ENCODE measurements at regions not wholly inside any gene's neighbourhood (a gene's known extent, or its start where the extent isn't known, plus 50 kb on each side); places are given as distances from the start of the nearest gene placed in this dataset.
"Not testable (repeated sequence)": the region's sequence is repeated elsewhere in the genome, so short reads cannot be mapped to it uniquely, and the experiment has no call there.

DNA sequence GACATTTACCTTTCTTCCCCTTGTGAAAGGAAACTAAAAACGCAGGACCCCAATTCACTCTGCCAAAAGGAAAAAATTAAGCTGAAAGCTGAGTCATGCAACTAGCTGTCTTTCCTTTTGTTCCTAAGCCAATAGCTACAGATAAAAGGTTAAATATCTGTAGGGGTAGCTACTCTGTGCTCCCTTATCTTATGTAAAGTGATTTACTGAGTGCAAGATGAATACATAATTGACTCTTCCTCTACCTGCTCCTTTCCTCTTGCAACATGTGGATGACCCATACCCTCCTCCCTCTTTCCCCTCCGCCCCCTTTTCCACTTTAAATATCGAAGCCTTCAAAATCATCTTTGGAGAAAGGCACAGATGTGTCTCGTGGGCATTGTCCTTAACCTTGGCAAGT is 68.0 kb upstream of the ZNF157 start:
- DNase-seq (ENCODE audit: low read depth in 1 of 2, low spot score in 1 of 2): no peak
- TF ChIP-seq JUND (IDR thresholded peaks at IDR 0.05; ENCODE audit: low read depth): no peak
- in situ Hi-C loops (cut with HindIII; ENCODE audit: low pct_unique_long_range_greater_than_20kb, low sequenced_read_pairs): no loop called here

DNA sequence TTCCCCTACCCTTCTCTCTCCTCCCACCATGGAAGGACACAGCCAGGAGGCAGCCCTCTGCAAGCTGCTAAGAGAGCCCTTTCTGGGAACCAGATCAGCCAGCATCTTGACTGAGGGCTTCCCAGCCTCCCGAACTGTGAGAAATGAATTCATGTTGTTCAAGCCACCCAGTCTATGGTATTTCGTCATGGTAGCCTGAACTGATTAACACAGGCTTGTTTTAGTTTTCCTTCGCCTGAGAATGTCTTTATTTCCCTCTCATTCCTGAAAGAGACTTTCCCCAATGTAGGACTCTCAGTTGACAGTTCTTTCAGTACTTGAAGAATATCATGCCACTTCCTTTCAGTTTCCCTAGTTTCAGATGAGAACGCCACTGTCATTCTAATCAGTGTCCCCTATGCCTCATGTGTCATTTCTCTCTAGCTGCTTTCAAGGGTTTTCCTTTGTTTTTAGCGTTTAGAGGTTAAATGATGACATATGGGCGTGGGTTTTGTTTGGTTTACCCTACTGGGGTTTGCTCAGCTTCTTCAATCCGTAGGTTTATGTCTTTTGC is 63.8 kb upstream of the ZNF157 start:
- DNase-seq (ENCODE audit: low read depth in 1 of 2, low spot score in 1 of 2); in situ Hi-C loops (cut with HindIII; ENCODE audit: low pct_unique_long_range_greater_than_20kb, low sequenced_read_pairs): not testable (repeated sequence)

DNA sequence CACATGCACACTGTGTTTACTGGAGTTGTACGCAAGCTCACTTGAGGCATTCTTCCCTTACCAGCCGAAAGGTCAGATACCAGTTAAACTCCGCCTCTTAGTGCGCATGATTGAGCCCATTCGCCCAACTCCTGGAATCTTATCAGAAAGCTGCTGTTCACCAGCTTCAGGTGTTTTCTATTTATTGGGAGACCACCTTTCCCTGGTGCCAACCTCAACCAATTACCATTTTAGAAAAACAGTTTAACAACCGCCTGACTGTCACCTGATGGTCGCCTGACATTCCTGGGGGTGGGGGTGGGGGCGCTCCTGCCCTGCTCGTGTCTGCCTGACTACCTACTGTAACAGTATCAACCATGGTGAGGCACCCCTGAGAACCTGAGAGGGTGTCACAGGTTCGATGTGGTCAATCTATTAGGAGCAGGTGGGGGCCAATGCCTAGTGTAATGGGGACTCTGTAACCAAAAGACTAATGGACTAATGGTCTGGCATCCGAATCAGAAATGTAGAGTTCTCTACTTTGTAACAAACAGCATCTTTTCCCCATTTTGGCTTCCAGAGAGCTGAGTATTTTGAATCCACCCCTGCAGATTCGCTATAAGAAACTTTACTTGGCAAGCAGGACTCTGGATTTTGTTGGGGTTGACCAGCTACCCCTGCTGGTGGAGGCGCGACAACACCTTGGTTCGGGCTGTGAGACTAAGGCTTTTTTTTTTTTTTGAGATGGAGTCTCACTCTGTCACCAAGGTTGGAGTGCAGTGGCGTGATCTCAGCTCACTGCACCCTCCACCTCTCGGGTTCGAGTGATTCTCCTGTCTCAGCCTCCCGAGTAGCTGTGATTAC is 58.2 kb upstream of the ZNF157 start:
- no peak for TF ChIP-seq JUND (IDR thresholded peaks at IDR 0.05; ENCODE audit: low read depth)
- peak; percentile 26 to 82 for DNase-seq (ENCODE audit: low read depth in 1 of 2, low spot score in 1 of 2)
- in situ Hi-C loops (cut with HindIII; ENCODE audit: low pct_unique_long_range_greater_than_20kb, low sequenced_read_pairs): no loop called here

DNA sequence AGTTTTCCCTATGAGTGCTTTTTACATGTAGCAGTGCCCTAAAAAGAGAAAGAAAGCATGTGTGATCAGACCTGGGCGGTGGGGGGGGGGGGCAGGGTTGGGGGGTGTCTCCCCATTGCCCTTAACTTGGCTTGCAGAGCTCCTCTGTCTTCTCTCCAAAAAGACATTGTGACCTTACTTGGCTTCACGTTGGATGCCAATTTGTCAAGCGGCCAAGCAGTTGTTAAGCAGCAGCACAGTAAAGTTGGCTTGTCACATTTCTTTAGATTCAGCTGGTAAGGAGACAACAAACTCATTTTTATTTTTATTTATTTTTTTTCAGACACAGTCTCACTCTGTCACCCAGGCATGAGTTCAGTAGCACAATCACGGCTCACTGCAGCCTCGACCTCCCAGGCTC is 57.3 kb upstream of the ZNF157 start:
- in situ Hi-C loops (cut with HindIII; ENCODE audit: low pct_unique_long_range_greater_than_20kb, low sequenced_read_pairs): no loop called here
- no peak for DNase-seq (ENCODE audit: low read depth in 1 of 2, low spot score in 1 of 2)
- TF ChIP-seq JUND (IDR thresholded peaks at IDR 0.05; ENCODE audit: low read depth): no peak

DNA sequence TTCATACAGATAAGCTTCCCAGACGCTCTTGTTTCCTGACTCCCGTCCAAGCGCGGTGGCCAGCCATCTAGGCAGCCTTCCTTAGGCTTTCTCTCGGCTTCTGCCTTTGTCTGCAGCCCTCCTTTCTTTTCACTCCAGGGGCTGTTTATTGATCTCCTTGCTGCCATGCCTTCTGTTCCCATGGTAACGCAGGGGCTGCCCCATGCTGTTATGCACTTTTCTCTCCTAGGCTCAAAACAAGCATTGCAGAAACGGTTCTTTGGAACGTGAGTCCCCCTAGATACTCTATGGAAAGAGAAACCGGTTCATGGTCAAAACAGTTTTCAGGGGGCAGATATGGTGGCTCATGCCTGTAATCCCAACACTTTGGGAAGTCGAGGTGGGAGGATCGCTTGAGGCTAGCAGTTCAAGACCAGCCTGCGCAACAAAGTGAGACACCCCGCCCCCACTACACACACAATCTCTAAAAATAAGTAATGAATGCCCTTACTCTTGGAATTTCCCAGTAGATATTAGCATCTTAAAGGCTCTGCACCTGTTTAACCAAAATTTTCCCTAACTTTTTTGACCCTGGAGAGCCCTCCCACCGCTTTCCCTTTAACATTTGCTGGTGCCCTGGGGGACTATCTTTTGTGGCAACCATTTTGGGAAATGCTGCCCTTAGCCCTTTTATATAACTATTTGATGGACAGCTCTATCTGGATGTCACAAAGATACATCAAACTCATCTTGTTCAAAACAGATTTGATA is 53.9 kb upstream of the ZNF157 start:
- in situ Hi-C loops (cut with HindIII; ENCODE audit: low pct_unique_long_range_greater_than_20kb, low sequenced_read_pairs): no loop called here
- no peak for DNase-seq (ENCODE audit: low read depth in 1 of 2, low spot score in 1 of 2)
- no peak for TF ChIP-seq JUND (IDR thresholded peaks at IDR 0.05; ENCODE audit: low read depth)

Measured in T47D (cell line).